GM20000 (cell line): ENCODE measurements at regions not wholly inside any gene's neighbourhood (a gene's known extent, or its start where the extent isn't known, plus 50 kb on each side); places are given as distances from the start of the nearest gene placed in this dataset.

Experiments used
- DNase-seq: peaks from one replicate; pipeline ENCODE4 v3.0.0; 2012; ENCODE audit warnings: low spot score
- TF ChIP-seq, protein P1 (sequence below): IDR thresholded peaks from 2 replicates; pipeline ENCODE4 v1.5.1; 2012; ENCODE audit warnings: mild to moderate bottlenecking, control low read depth; ENCODE audit errors: extremely low read depth, missing control alignments

GRCh38 chr2:117108741-117109267 lies 705.7 kb upstream of the DDX18 start:
- DNase-seq, result no peak
- TF ChIP-seq, protein P1, sequence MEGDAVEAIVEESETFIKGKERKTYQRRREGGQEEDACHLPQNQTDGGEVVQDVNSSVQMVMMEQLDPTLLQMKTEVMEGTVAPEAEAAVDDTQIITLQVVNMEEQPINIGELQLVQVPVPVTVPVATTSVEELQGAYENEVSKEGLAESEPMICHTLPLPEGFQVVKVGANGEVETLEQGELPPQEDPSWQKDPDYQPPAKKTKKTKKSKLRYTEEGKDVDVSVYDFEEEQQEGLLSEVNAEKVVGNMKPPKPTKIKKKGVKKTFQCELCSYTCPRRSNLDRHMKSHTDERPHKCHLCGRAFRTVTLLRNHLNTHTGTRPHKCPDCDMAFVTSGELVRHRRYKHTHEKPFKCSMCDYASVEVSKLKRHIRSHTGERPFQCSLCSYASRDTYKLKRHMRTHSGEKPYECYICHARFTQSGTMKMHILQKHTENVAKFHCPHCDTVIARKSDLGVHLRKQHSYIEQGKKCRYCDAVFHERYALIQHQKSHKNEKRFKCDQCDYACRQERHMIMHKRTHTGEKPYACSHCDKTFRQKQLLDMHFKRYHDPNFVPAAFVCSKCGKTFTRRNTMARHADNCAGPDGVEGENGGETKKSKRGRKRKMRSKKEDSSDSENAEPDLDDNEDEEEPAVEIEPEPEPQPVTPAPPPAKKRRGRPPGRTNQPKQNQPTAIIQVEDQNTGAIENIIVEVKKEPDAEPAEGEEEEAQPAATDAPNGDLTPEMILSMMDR, result no peak

- TF ChIP-seq, protein P1, result no peak
- DNase-seq, result no peak
Observed at GRCh38 chr2:117118994-117119393, 695.5 kb upstream of the DDX18 start.

DNA sequence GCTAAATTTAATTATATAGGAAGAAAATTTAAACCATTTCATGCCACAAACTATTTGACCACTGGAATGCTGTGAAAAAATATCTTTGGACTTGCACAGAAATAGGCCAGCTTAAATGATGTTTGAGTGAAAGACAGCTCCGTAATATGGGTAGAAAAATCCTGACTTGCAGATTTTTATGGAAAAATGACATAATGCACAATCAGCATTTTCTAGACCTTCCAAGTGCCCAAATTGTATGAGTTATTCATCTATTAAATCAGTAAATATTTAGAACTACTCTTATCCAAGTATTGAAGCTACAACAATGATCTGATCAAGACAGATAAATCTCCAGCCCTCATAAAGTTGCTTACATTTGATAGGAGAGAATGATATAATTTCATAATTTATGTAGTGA lies 691.1 kb upstream of the DDX18 start:
- TF ChIP-seq, protein P1, result no peak
- no peak for DNase-seq

GRCh38 chr2:117126656-117127055 lies 687.8 kb upstream of the DDX18 start:
- no peak for DNase-seq
- TF ChIP-seq, protein P1, result no peak

- TF ChIP-seq, protein P1, result no peak
- DNase-seq, result no peak
Observed at GRCh38 chr2:117127680-117128079, 686.8 kb upstream of the DDX18 start.

DNA sequence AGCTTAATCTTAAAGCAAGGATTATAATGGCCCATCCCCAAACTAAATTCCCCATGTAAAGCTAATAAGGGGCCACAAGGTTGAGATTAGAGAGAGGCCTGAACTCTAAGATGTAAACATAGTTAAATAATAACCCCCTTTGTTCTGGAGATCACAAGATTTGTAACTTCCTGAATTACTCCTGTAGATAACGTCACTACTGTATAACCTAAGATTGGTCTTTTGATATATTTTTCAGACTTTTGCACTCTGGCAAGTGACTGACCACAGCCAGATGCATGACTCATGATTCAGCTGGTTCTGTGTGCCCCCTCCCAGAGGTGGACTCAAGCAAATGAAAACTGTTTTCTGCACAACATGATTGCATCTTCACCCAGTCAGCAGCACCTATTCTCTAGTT lies 686.0 kb upstream of the DDX18 start:
- DNase-seq, result no peak
- TF ChIP-seq, protein P1, result no peak

DNA sequence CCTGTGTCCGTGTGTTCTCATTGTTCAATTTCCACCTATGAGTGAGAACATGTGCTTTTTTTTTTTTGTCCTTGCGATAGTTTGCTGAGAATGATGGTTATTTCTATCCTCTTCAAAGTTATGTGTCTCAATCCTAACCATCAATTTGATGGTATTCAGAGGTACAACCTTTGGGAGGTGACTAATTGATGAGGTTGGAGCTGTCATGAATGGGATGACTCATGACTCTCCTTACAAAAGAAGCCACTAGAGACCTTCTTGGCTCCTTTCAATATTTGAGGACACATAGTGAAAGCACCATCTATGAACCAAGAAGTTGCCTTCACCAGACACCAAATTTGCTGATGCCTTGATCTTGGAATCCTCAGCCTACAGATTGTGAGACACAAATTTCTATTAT lies 677.1 kb upstream of the DDX18 start:
- TF ChIP-seq, protein P1, result no peak
- no peak for DNase-seq
